ENCODE measurements at regions not wholly inside any gene's neighbourhood (a gene's known extent, or its start where the extent isn't known, plus 50 kb on each side); places are given as distances from the start of the nearest gene placed in this dataset.

DNA sequence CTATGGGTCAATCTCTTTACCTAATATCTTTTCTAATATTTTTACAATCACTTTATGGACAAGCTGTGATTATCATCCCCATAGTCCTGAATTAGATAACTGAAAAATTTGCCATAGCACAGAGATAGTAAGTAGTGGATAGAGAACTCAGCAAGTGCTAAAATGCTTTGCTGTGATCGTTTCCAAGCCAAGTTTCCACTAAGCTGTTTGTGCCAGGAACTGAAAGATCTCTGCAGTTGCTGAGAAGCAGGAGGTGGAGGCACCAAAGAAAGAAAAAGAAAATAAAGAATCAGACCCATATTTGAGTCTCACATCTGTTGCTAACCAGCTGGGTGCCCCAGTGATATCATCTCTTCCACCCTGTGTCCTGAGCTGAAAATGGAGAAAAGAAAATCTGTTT lies 605.6 kb upstream of the BOD1L1 start:
- Histone ChIP-seq H3K14ac (ENCODE audit: insufficient read depth, low read length) (no peak overlapping the region), H2BK15ac (ENCODE audit: low read depth, low read length) (no peak overlapping the region), H3K9ac (ENCODE audit: extremely low read depth, insufficient read length, low read length) (no peak overlapping the region), H3K4me2 (ENCODE audit: insufficient read depth, insufficient read length, low read length) (no peak overlapping the region), H2AFZ (ENCODE audit: low read length) (no peak overlapping the region), H2BK120ac (ENCODE audit: low read depth, low read length, poor library complexity, severe bottlenecking) (no peak overlapping the region), H2BK5ac (ENCODE audit: insufficient read length, low read length) (no peak overlapping the region), H3K4me1 (ENCODE audit: insufficient read depth, low read length) (no peaks in the 10 kb centered on the region), H3K27ac (ENCODE audit: insufficient read length, low read depth, low read length) (no peak overlapping the region), H4K8ac (replicated peaks; ENCODE audit: insufficient read length, low read depth, low read length) (no peak overlapping the region), H3K18ac (ENCODE audit: insufficient read length, low read depth, low read length) (no peak overlapping the region), H2BK12ac (ENCODE audit: insufficient read length, low read depth, low read length) (no peak overlapping the region), H4K5ac (ENCODE audit: insufficient read length, low read depth, low read length) (no peak overlapping the region), H2AK5ac (ENCODE audit: insufficient read length, low read length) (no peak overlapping the region), H4K91ac (ENCODE audit: insufficient read length, low read depth, low read length) (no peak overlapping the region), H3T11ph (ENCODE audit: low read length) (no peak overlapping the region), H3K79me2 (ENCODE audit: insufficient read depth, low read length) (no peaks in the 10 kb centered on the region), H3K27me3 (ENCODE audit: insufficient read depth, low read length) (peaks cover 1% of the 10 kb centered on the region; the same call in 1 of the 2 replicates), H3K23me2 (ENCODE audit: insufficient read length, low read depth, low read length, poor library complexity, severe bottlenecking) (no peaks in the 10 kb centered on the region), H3K79me1 (ENCODE audit: insufficient read depth, low read depth, low read length, poor library complexity, severe bottlenecking) (no peaks in the 10 kb centered on the region), H3K56ac (ENCODE audit: insufficient read length, low read depth, low read length) (no peak overlapping the region), H4K20me1 (ENCODE audit: control insufficient read depth, insufficient read depth, insufficient read length) (no peaks in the 10 kb centered on the region), H2BK20ac (ENCODE audit: low read depth, low read length, poor library complexity, severe bottlenecking) (no peak overlapping the region), H3K9me3 (ENCODE audit: control insufficient read depth, low read depth, low read length) (no peaks in the 10 kb centered on the region), H3K23ac (ENCODE audit: insufficient read length, low read depth, low read length) (no peak overlapping the region), H3K4ac (ENCODE audit: low read depth, low read length) (no peak overlapping the region)
- no peaks in the 10 kb centered on the region; a peak in 1 of 5 replicates for H3K9me3 Mint-ChIP-seq
- TF ChIP-seq, protein P1, sequence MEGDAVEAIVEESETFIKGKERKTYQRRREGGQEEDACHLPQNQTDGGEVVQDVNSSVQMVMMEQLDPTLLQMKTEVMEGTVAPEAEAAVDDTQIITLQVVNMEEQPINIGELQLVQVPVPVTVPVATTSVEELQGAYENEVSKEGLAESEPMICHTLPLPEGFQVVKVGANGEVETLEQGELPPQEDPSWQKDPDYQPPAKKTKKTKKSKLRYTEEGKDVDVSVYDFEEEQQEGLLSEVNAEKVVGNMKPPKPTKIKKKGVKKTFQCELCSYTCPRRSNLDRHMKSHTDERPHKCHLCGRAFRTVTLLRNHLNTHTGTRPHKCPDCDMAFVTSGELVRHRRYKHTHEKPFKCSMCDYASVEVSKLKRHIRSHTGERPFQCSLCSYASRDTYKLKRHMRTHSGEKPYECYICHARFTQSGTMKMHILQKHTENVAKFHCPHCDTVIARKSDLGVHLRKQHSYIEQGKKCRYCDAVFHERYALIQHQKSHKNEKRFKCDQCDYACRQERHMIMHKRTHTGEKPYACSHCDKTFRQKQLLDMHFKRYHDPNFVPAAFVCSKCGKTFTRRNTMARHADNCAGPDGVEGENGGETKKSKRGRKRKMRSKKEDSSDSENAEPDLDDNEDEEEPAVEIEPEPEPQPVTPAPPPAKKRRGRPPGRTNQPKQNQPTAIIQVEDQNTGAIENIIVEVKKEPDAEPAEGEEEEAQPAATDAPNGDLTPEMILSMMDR (conservative IDR thresholded peaks at IDR 0.05), result no peak
- no peak overlapping the region for H3K27ac Mint-ChIP-seq
- WGBS (ENCODE audit: extremely low coverage, insufficient read length, low lambda C conversion rate), result no CpG with 5 or more reads among the region's 1 CpG
- H3K4me3 Mint-ChIP-seq, result no peak overlapping the region
- no peak for DNase-seq
- H3K36me3 Mint-ChIP-seq (ENCODE audit: insufficient read depth in 1 of 3, low read depth in 3 of 3), result no peaks in the 10 kb centered on the region
- H3K4me1 Mint-ChIP-seq, result no peaks in the 10 kb centered on the region
- peaks cover 23% of the 10 kb centered on the region for H3K27me3 Mint-ChIP-seq (ENCODE audit: low read depth)

Data from H9 (cell line).